Thyroid gland (tissue), 4 donors: ENCODE measurements at regions not wholly inside any gene's neighbourhood (a gene's known extent, or its start where the extent isn't known, plus 50 kb on each side); places are given as distances from the start of the nearest gene placed in this dataset.
"Not testable (repeated sequence)": the region's sequence is repeated elsewhere in the genome, so short reads cannot be mapped to it uniquely, and the experiment has no call there.

Experiments used
- DNase-seq, 2 donors: peaks; one replicate each; pipeline ENCODE4 v3.0.0-alpha.2; 2019
- H3K27ac ChIP-seq, 3 donors: fragments of 200-600 bp; sonication (generic); 1 replicate in 2 of 3; 2 replicates in 1 of 3; pipeline ENCODE4 v1.5.1; 2016 to 2019; ENCODE audit warnings: mild to moderate bottlenecking in 1 of 3, moderate library complexity in 1 of 3
- H3K27me3 ChIP-seq: fragments of 200-600 bp; sonication (generic); one replicate; pipeline ENCODE4 v1.5.1; 2019
- H3K36me3 ChIP-seq, 2 donors: fragments of 200-600 bp; sonication (generic); one replicate each; pipeline ENCODE4 v1.5.1; 2016 to 2019
- H3K4me1 ChIP-seq, 2 donors: fragments of 200-600 bp; sonication (generic); one replicate each; pipeline ENCODE4 v1.5.1; 2017 to 2019
- H3K4me3 ChIP-seq, 3 donors: fragments of 200-600 bp; sonication (generic); replicated peaks in 1 of 3; 1 replicate in 2 of 3; 2 replicates in 1 of 3; pipeline ENCODE4 v1.5.1; 2016; ENCODE audit warnings: mild to moderate bottlenecking in 1 of 3
- H3K9me3 ChIP-seq: fragments of 200-600 bp; sonication (generic); one replicate; pipeline ENCODE4 v1.5.1; 2017
- CTCF ChIP-seq, 6 experiments: fragments of 200-600 bp in 3 of 6; fragments of 450-650 bp in 3 of 6; sonication (generic) in 3 of 6; IDR thresholded peaks; one replicate each; pipeline ENCODE4 v1.5.1; 2016 to 2019; ENCODE audit warnings: antibody characterized with exemption in 6 of 6, mild to moderate bottlenecking in 2 of 6, inconsistent platforms in 1 of 6, moderate library complexity in 1 of 6
- POLR2A ChIP-seq, 2 donors: fragments of 450-650 bp; IDR thresholded peaks; one replicate each; pipeline ENCODE4 v1.6.1; 2017; ENCODE audit warnings: antibody characterized with exemption in 2 of 2, mild to moderate bottlenecking in 2 of 2, moderate library complexity in 1 of 2
- WGBS, 2 donors: methylation state at CpG; one replicate each; pipeline ENCODE4 v1.1.5; 2017; 5-methylcytosine and 5-hydroxymethylcytosine counted together
- intact Hi-C: fragments of 100-400 bp; cut with DNase I; formaldehyde crosslinking; loops from one replicate; pipeline ENCODE4 v1.15.1; 2023

GRCh38 chr11:21710809-21711208 is 482.1 kb upstream of the ANO5 start:
- intact Hi-C loops, result no loop called here
- H3K36me3 ChIP-seq, result no peaks in the 10 kb centered on the region

GRCh38 chr11:21711341-21711740 is 481.5 kb upstream of the ANO5 start:
- Histone ChIP-seq H3K27ac (no peak overlapping the region), H3K36me3 (no peaks in the 10 kb centered on the region), H3K4me1 (no peaks in the 10 kb centered on the region), H3K27me3 (no peaks in the 10 kb centered on the region), H3K4me3 (no peak overlapping the region), H3K9me3 (no peaks in the 10 kb centered on the region)
- 88 to 95% methylated on average over 2 of the region's 2 CpGs for WGBS, 2 donors
- TF ChIP-seq POLR2A (IDR thresholded peaks at IDR 0.05) (no peak), CTCF (IDR thresholded peaks at IDR 0.05) (no peak)
- intact Hi-C loops, result no loop called here
- DNase-seq, result no peak

More at GRCh38 chr11:21710809-21711208, 482.1 kb upstream of the ANO5 start:
- DNase-seq, result no peak
- no peaks in the 10 kb centered on the region for H3K27me3 ChIP-seq
- TF ChIP-seq CTCF (IDR thresholded peaks at IDR 0.05) (no peak), POLR2A (IDR thresholded peaks at IDR 0.05) (no peak)
- H3K27ac ChIP-seq, result no peak overlapping the region
- whole genome bisulfite sequencing, 2 donors, result 35 to 40% methylated on average over 1 of the region's 1 CpG
- H3K4me1 ChIP-seq, result no peaks in the 10 kb centered on the region
- no peaks in the 10 kb centered on the region for H3K9me3 ChIP-seq
- no peak overlapping the region for H3K4me3 ChIP-seq

- TF ChIP-seq CTCF (IDR thresholded peaks at IDR 0.05) (no peak), POLR2A (IDR thresholded peaks at IDR 0.05) (no peak)
- no peaks in the 10 kb centered on the region for H3K9me3 ChIP-seq
- H3K27ac ChIP-seq, result no peak overlapping the region
- intact Hi-C loops, result no loop called here
- H3K27me3 ChIP-seq, result no peaks in the 10 kb centered on the region
- no peaks in the 10 kb centered on the region for H3K36me3 ChIP-seq
- H3K4me3 ChIP-seq, result no peak overlapping the region
- no peaks in the 10 kb centered on the region for H3K4me1 ChIP-seq
- no peak for DNase-seq
These were observed 469.2 kb upstream of the ANO5 start for GRCh38 chr11:21723678-21724077.

GRCh38 chr11:21727102-21727501 is 465.8 kb upstream of the ANO5 start:
- Histone ChIP-seq H3K4me1 (no peaks in the 10 kb centered on the region), H3K9me3 (no peaks in the 10 kb centered on the region), H3K36me3 (no peaks in the 10 kb centered on the region), H3K27me3 (no peaks in the 10 kb centered on the region), H3K4me3 (no peak overlapping the region), H3K27ac (no peak overlapping the region)
- intact Hi-C loops, result no loop called here
- TF ChIP-seq POLR2A (IDR thresholded peaks at IDR 0.05) (no peak), CTCF (IDR thresholded peaks at IDR 0.05) (no peak)
- WGBS, 2 donors, result 71 to 74% methylated on average over 2 of the region's 2 CpGs
- DNase-seq, result no peak

GRCh38 chr11:21736404-21736803 is 456.5 kb upstream of the ANO5 start:
- WGBS, 2 donors, result 75 to 86% methylated on average over 1 of the region's 1 CpG

GRCh38 chr11:21752475-21753243 is 440.2 kb upstream of the ANO5 start:
- 91% methylated on average over 22 to 37 of the region's 37 CpGs for WGBS, 2 donors

More at GRCh38 chr11:21736404-21736803, 456.5 kb upstream of the ANO5 start:
- H3K27ac ChIP-seq, result no peak overlapping the region
- no peaks in the 10 kb centered on the region for H3K27me3 ChIP-seq
- intact Hi-C loops, result no loop called here
- no peak for DNase-seq
- H3K4me3 ChIP-seq, result no peak overlapping the region
- no peak for TF ChIP-seq CTCF (IDR thresholded peaks at IDR 0.05)
- H3K36me3 ChIP-seq, result no peaks in the 10 kb centered on the region
- H3K4me1 ChIP-seq, result no peaks in the 10 kb centered on the region
- H3K9me3 ChIP-seq, result no peaks in the 10 kb centered on the region

GRCh38 chr11:21753244-21753767 is 439.6 kb upstream of the ANO5 start:
- H3K9me3 ChIP-seq, DNase-seq, H3K36me3 ChIP-seq, H3K27me3 ChIP-seq, H3K27ac ChIP-seq, H3K4me1 ChIP-seq, H3K4me3 ChIP-seq, intact Hi-C loops: not testable (repeated sequence)
- WGBS, 2 donors, result 85 to 89% methylated on average over 9 of the region's 37 CpGs

More at GRCh38 chr11:21752475-21753243, 440.2 kb upstream of the ANO5 start:
- H3K36me3 ChIP-seq, H3K27me3 ChIP-seq, intact Hi-C loops, H3K9me3 ChIP-seq, H3K27ac ChIP-seq, DNase-seq, H3K4me1 ChIP-seq, H3K4me3 ChIP-seq: not testable (repeated sequence)
